Endodermal cell (in vitro differentiated cells): ENCODE measurements at regions not wholly inside any gene's neighbourhood (a gene's known extent, or its start where the extent isn't known, plus 50 kb on each side); places are given as distances from the start of the nearest gene placed in this dataset.

ENCODE experiments used
- DNase-seq: peaks from one replicate; pipeline ENCODE4 v3.0.0-alpha.2; 2017
- H3K27ac ChIP-seq: 2 replicates; pipeline ENCODE4 v1.5.1; 2013; ENCODE audit warnings: mild to moderate bottlenecking, low read depth, low read length, moderate library complexity
- H3K27me3 ChIP-seq: 2 replicates; pipeline ENCODE4 v1.6.1; 2013; ENCODE audit warnings: mild to moderate bottlenecking, low read length, moderate library complexity; ENCODE audit not compliant: insufficient read depth, control insufficient read depth, poor library complexity, severe bottlenecking
- H3K36me3 ChIP-seq: 2 replicates; pipeline ENCODE4 v1.7.0; 2013; ENCODE audit warnings: mild to moderate bottlenecking, low read length, moderate library complexity; ENCODE audit not compliant: control insufficient read depth, insufficient read depth
- H3K4me1 ChIP-seq: one replicate; pipeline ENCODE4 v1.7.0; 2013; ENCODE audit warnings: low read length; ENCODE audit not compliant: control insufficient read depth, insufficient read depth
- H3K4me3 ChIP-seq: 2 replicates; pipeline ENCODE4 v1.5.1; 2013; ENCODE audit warnings: mild to moderate bottlenecking, low read length, moderate library complexity
- H3K9ac ChIP-seq: 2 replicates; pipeline ENCODE4 v1.6.1; 2013; ENCODE audit warnings: mild to moderate bottlenecking, low read length, moderate library complexity; ENCODE audit not compliant: poor library complexity, severe bottlenecking; ENCODE audit errors: extremely low read depth
- H3K9me3 ChIP-seq: 2 replicates; pipeline ENCODE4 v1.6.1; 2013; ENCODE audit warnings: mild to moderate bottlenecking, low read length, moderate library complexity; ENCODE audit not compliant: control insufficient read depth
- H3K27ac Mint-ChIP-seq: 2 replicates; pipeline ENCODE4 v1.8.0; 2020; ENCODE audit warnings: mixed read lengths
- H3K27me3 Mint-ChIP-seq: 2 replicates; pipeline ENCODE4 v1.8.0; 2021; ENCODE audit warnings: mild to moderate bottlenecking, mixed read lengths; ENCODE audit not compliant: insufficient read depth
- H3K36me3 Mint-ChIP-seq: 2 replicates; pipeline ENCODE4 v1.8.0; 2020; ENCODE audit warnings: low read depth, mixed read lengths
- H3K4me1 Mint-ChIP-seq: 2 replicates; pipeline ENCODE4 v1.8.0; 2020; ENCODE audit warnings: mixed read lengths
- H3K4me3 Mint-ChIP-seq: 2 replicates; pipeline ENCODE4 v1.8.0; 2020; ENCODE audit warnings: mild to moderate bottlenecking, moderate library complexity, mixed read lengths
- H3K9me3 Mint-ChIP-seq: 2 replicates; pipeline ENCODE4 v1.8.0; 2020; ENCODE audit warnings: mild to moderate bottlenecking, mixed read lengths
- WGBS, 2 experiments: methylation state at CpG; one replicate each; pipeline versions ENCODE4 v1.1.5 to v1.1.7; 2013; ENCODE audit warnings: missing lambda C conversion rate in 2 of 2, mixed read lengths in 1 of 2; ENCODE audit not compliant: insufficient coverage in 1 of 2, insufficient read length in 1 of 2; 5-methylcytosine and 5-hydroxymethylcytosine counted together
- TF ChIP-seq, protein P1 (sequence below): fragments of 200-600 bp; sonication (generic); conservative IDR thresholded peaks from 2 replicates; pipeline ENCODE4 v1.5.0; 2021; ENCODE audit warnings: antibody characterized with exemption, mild to moderate bottlenecking

- Histone ChIP-seq H3K9me3 (no peaks in the 10 kb centered on the region), H3K27me3 (no peaks in the 10 kb centered on the region), H3K9ac (no peak overlapping the region), H3K4me1 (no peaks in the 10 kb centered on the region), H3K27ac (no peak overlapping the region), H3K4me3 (no peak overlapping the region), H3K36me3 (no peaks in the 10 kb centered on the region)
- H3K36me3 Mint-ChIP-seq = no peaks in the 10 kb centered on the region
- H3K4me1 Mint-ChIP-seq = no peaks in the 10 kb centered on the region
- TF ChIP-seq, protein P1, sequence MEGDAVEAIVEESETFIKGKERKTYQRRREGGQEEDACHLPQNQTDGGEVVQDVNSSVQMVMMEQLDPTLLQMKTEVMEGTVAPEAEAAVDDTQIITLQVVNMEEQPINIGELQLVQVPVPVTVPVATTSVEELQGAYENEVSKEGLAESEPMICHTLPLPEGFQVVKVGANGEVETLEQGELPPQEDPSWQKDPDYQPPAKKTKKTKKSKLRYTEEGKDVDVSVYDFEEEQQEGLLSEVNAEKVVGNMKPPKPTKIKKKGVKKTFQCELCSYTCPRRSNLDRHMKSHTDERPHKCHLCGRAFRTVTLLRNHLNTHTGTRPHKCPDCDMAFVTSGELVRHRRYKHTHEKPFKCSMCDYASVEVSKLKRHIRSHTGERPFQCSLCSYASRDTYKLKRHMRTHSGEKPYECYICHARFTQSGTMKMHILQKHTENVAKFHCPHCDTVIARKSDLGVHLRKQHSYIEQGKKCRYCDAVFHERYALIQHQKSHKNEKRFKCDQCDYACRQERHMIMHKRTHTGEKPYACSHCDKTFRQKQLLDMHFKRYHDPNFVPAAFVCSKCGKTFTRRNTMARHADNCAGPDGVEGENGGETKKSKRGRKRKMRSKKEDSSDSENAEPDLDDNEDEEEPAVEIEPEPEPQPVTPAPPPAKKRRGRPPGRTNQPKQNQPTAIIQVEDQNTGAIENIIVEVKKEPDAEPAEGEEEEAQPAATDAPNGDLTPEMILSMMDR = no peak
- no peak overlapping the region for H3K4me3 Mint-ChIP-seq
- H3K9me3 Mint-ChIP-seq = peaks cover 6% of the 10 kb centered on the region
- H3K27me3 Mint-ChIP-seq = peaks cover 5% of the 10 kb centered on the region
- H3K27ac Mint-ChIP-seq = no peak overlapping the region
- no peak for DNase-seq
Measured at GRCh38 chr21:15283138-15283537, 218.3 kb upstream of the NRIP1 start.

DNA sequence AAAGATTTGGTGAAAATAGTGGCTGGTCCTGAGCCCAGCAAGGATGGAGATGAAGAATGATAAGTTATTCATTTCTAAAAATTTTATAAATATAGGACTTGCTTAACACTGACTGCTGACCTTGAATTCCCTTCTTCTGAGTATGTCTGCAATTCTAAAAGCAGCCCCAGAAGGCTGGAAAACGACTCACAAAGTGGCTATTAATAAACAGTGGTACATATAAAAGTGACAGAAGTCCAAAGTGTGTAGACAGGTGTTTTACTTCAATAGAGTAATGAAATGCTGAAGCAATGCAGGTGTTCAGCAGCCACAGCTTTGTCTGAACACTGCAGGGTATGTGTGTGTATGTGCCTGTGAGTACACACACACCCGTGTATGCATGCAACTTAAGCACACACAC, 219.0 kb upstream of the NRIP1 start:
- WGBS, 2 experiments = 96% methylated on average over 2 of the region's 2 CpGs; no CpG with 5 or more reads in 1 of the 2 experiments
- no peak overlapping the region for H3K4me3 ChIP-seq
- Mint-ChIP-seq H3K9me3 (peaks cover 6% of the 10 kb centered on the region), H3K27me3 (peaks cover 5% of the 10 kb centered on the region), H3K4me3 (no peak overlapping the region), H3K27ac (no peak overlapping the region), H3K4me1 (no peaks in the 10 kb centered on the region), H3K36me3 (no peaks in the 10 kb centered on the region)
- H3K27ac ChIP-seq = no peak overlapping the region
- no peaks in the 10 kb centered on the region for H3K27me3 ChIP-seq
- H3K4me1 ChIP-seq = no peaks in the 10 kb centered on the region
- H3K9me3 ChIP-seq = no peaks in the 10 kb centered on the region
- DNase-seq = no peak
- TF ChIP-seq, protein P1 = no peak
- H3K36me3 ChIP-seq = no peaks in the 10 kb centered on the region
- H3K9ac ChIP-seq = no peak overlapping the region

- Histone ChIP-seq H3K4me3 (no peak overlapping the region), H3K36me3 (no peaks in the 10 kb centered on the region), H3K4me1 (no peaks in the 10 kb centered on the region), H3K9ac (no peak overlapping the region), H3K27ac (no peak overlapping the region), H3K27me3 (no peaks in the 10 kb centered on the region), H3K9me3 (no peaks in the 10 kb centered on the region)
- H3K27me3 Mint-ChIP-seq = peaks cover 10% of the 10 kb centered on the region
- no peak overlapping the region for H3K4me3 Mint-ChIP-seq
- no peak overlapping the region for H3K27ac Mint-ChIP-seq
- H3K36me3 Mint-ChIP-seq = no peaks in the 10 kb centered on the region
- WGBS, 2 experiments = 90 to 95% methylated on average over 2 to 4 of the region's 4 CpGs
- H3K4me1 Mint-ChIP-seq = no peaks in the 10 kb centered on the region
- peaks cover 6% of the 10 kb centered on the region for H3K9me3 Mint-ChIP-seq
- no peak for DNase-seq
- TF ChIP-seq, protein P1 = no peak
Measured at GRCh38 chr21:15285556-15285955, 220.8 kb upstream of the NRIP1 start.
